Esophagus squamous epithelium (tissue), 5 donors: ENCODE measurements at regions not wholly inside any gene's neighbourhood (a gene's known extent, or its start where the extent isn't known, plus 50 kb on each side); places are given as distances from the start of the nearest gene placed in this dataset.

ENCODE experiments used
- DNase-seq: peaks from one replicate; lab custom pipeline; 2025; lab: John Stamatoyannopoulos, UW
- H3K27ac ChIP-seq, 4 donors: fragments of 200-600 bp; sonication (generic); one replicate each; pipeline ENCODE4 v1.5.1; 2016 to 2019; ENCODE audit warnings: mild to moderate bottlenecking in 1 of 4
- H3K27me3 ChIP-seq, 4 donors: fragments of 200-600 bp; sonication (generic); 1 replicate in 3 of 4; 2 replicates in 1 of 4; pipeline versions ENCODE4 v1.5.1 to v1.6.0; 2017 to 2021; ENCODE audit warnings: antibody characterized with exemption in 1 of 4
- H3K36me3 ChIP-seq, 3 donors: fragments of 200-600 bp; sonication (generic); one replicate each; pipeline ENCODE4 v1.5.1; 2016 to 2019
- H3K4me1 ChIP-seq, 3 donors: fragments of 200-600 bp; sonication (generic); one replicate each; pipeline ENCODE4 v1.5.1; 2017 to 2019
- H3K4me3 ChIP-seq, 4 donors: fragments of 200-600 bp; sonication (generic); 1 replicate in 3 of 4; 2 replicates in 1 of 4; pipeline ENCODE4 v1.5.1; 2016 to 2019; ENCODE audit warnings: mild to moderate bottlenecking in 2 of 4, moderate library complexity in 1 of 4
- H3K9me3 ChIP-seq, 3 donors: fragments of 200-600 bp; sonication (generic); one replicate each; pipeline ENCODE4 v1.5.1; 2016 to 2019
- CTCF ChIP-seq, 6 experiments: fragments of 450-650 bp in 4 of 6; fragments of 200-600 bp in 2 of 6; sonication (generic) in 2 of 6; IDR thresholded peaks; one replicate each; pipeline ENCODE4 v1.5.1; 2016 to 2019; ENCODE audit warnings: antibody characterized with exemption in 6 of 6, mild to moderate bottlenecking in 4 of 6, moderate library complexity in 4 of 6
- POLR2A ChIP-seq, 4 donors: fragments of 450-650 bp; IDR thresholded peaks; one replicate each; pipeline ENCODE4 v1.6.1; 2017; ENCODE audit warnings: antibody characterized with exemption in 4 of 4, mild to moderate bottlenecking in 4 of 4, moderate library complexity in 3 of 4
- WGBS, 2 donors: methylation state at CpG; one replicate each; pipeline ENCODE4 v1.1.5; 2018; 5-methylcytosine and 5-hydroxymethylcytosine counted together
- intact Hi-C: fragments of 100-400 bp; cut with DNase I; formaldehyde crosslinking; loops from one replicate; pipeline ENCODE4 v1.15.0; 2022
- donor health status: DM: yes; HTN: yes; CAD: no.

DNA sequence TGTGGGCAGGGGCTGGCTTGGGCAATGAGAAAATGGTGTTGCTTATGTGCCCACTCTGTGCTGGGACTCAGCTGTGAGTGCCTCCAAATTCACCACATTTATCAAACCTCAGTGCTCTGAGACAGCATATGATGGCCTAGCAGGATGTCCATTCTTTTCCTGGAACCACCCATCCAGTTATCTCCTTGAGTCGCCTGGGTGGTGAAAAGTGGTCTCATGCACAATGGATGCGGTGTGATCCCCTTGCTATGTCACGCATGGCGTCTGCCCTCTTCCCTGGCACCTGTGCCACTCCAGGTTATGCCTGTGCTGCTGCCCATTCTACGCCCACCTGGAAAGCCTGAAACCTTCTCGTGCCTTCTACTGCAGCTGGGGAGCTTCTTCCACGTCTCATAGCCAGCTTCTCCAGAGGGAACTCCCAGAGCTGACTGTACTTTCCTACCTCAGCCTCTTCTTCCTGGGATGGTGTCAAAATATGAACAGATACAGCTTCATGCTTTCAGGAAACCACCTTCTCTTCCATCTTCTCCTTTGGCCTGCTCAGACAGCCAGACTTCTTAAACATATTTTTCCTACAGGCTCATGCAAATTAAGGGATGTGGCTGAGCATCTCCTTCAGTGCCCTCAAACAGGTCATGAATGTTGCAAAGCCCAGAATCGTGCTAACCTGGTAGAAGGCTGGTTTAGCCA, 147.3 kb downstream of the PFKFB3 start:
- intact Hi-C loops, result no loop called here
- no peak overlapping the region for H3K27ac ChIP-seq
- no peak overlapping the region for H3K4me3 ChIP-seq
- H3K36me3 ChIP-seq, result no peaks in the 10 kb centered on the region
- 85 to 87% methylated on average over 7 to 8 of the region's 8 CpGs for WGBS, 2 donors
- no peaks in the 10 kb centered on the region for H3K27me3 ChIP-seq
- no peak for DNase-seq
- TF ChIP-seq POLR2A (IDR thresholded peaks at IDR 0.05), result no peak
- no peak for TF ChIP-seq CTCF (IDR thresholded peaks at IDR 0.05)
- H3K9me3 ChIP-seq, result no peaks in the 10 kb centered on the region
- peaks cover 0 to 21% (median 5%) of the 10 kb centered on the region in 3 donors for H3K4me1 ChIP-seq

DNA sequence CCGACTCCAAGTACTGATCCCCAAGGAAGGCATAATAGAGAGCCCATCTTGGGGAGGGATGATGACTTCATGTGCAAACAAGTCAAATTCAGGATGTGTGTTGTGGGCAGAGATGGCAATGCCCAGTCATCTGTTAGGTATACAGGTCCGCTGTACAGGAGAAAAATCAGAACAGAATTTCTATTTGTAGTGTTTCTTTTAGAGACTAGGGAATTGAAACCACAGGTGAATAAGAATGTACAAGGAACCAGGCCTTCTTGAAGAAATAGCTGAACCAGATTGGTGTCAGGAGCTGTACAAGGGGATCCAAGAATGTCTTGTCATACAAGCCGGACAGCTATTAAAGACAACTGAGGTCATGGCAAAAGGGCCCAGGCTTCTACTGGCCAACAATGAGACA, 147.9 kb downstream of the PFKFB3 start:
- Histone ChIP-seq H3K36me3 (no peaks in the 10 kb centered on the region), H3K4me3 (no peak overlapping the region), H3K9me3 (peaks cover 0 to 5% (median 0%) of the 10 kb centered on the region in 3 donors), H3K27ac (no peak overlapping the region), H3K27me3 (no peaks in the 10 kb centered on the region), H3K4me1 (peaks cover 0 to 21% (median 5%) of the 10 kb centered on the region in 3 donors)
- TF ChIP-seq POLR2A (IDR thresholded peaks at IDR 0.05), result no peak
- no peak for TF ChIP-seq CTCF (IDR thresholded peaks at IDR 0.05)
- whole genome bisulfite sequencing, 2 donors, result 86 to 90% methylated on average over 3 of the region's 3 CpGs
- no peak for DNase-seq
- intact Hi-C loops, result no loop called here

DNA sequence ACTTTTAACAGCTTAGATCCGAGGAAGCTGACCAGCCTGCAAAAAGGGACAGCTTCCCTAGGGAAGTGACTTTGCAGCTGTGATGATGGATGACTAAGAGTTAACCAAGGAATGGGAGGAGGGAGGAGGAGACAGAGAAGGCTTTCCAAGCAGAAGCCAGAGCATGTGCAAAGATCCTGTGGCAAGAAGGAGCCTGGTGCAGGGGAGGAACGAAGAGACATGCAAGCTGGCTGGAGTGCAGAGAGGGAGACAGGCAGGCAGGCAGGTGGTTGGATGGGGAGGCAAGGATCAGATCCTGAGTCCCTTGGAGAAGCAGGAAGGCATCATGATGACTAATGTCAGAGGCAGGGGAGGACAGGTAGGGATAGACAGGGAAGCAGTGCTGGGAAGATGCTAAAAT, 148.8 kb downstream of the PFKFB3 start:
- TF ChIP-seq CTCF (IDR thresholded peaks at IDR 0.05) (no peak), POLR2A (IDR thresholded peaks at IDR 0.05) (no peak)
- H3K4me1 ChIP-seq, result peaks cover 0 to 21% (median 5%) of the 10 kb centered on the region in 3 donors
- H3K36me3 ChIP-seq, result no peaks in the 10 kb centered on the region
- no peak overlapping the region for H3K27ac ChIP-seq
- 60 to 78% methylated on average over 2 of the region's 2 CpGs for WGBS, 2 donors
- intact Hi-C loops, result no loop called here
- H3K9me3 ChIP-seq, result peaks cover 0 to 7% (median 5%) of the 10 kb centered on the region in 3 donors
- no peak for DNase-seq
- no peaks in the 10 kb centered on the region for H3K27me3 ChIP-seq
- H3K4me3 ChIP-seq, result no peak overlapping the region

- WGBS, 2 donors, result 65 to 91% methylated on average over 1 of the region's 1 CpG
- Histone ChIP-seq H3K4me1 (peaks cover 0 to 1% (median 0%) of the 10 kb centered on the region in 3 donors), H3K9me3 (peaks cover 0 to 10% (median 7%) of the 10 kb centered on the region in 3 donors), H3K36me3 (no peaks in the 10 kb centered on the region), H3K27me3 (no peaks in the 10 kb centered on the region), H3K4me3 (no peak overlapping the region), H3K27ac (no peak overlapping the region)
- no peak for DNase-seq
- intact Hi-C loops, result no loop called here
- no peak for TF ChIP-seq POLR2A (IDR thresholded peaks at IDR 0.05)
- TF ChIP-seq CTCF (IDR thresholded peaks at IDR 0.05), result no peak
Measured at GRCh38 chr10:6353526-6353925, 150.8 kb downstream of the PFKFB3 start.

DNA sequence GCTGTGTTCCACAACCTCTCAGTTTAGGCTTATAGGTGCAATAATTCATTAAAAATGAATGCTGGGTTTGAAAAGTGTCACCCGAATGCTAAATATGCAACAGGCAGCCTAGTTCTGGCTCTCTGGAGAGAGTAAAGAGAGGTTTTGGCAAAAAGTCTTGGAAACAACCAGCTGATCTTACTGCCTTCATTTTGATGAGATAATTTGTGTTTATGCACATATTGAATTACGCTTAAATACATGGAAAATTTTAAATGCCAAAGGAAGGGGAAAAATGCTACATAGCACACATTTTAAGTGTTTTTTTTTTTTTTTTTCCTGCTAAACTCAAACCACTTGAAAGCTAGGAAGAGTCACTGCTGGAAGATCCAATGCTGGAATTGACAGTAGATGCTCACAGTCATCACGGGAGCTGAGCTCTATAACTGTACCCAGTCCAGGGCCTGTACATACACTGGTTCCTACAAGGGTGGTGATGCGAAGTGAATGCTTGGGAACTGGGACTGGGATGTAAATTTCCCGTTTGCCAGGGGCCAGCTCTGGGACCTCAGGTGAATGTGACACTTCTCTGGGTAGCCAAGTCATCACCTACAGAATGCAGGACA, 151.5 kb downstream of the PFKFB3 start:
- Histone ChIP-seq H3K27ac (no peak overlapping the region), H3K4me3 (no peak overlapping the region), H3K9me3 (peaks cover 0 to 10% (median 7%) of the 10 kb centered on the region in 3 donors), H3K36me3 (no peaks in the 10 kb centered on the region), H3K4me1 (no peaks in the 10 kb centered on the region), H3K27me3 (no peaks in the 10 kb centered on the region)
- intact Hi-C loops, result no loop called here
- TF ChIP-seq CTCF (IDR thresholded peaks at IDR 0.05) (no peak), POLR2A (IDR thresholded peaks at IDR 0.05) (no peak)
- DNase-seq, result no peak
- WGBS, 2 donors, result 85 to 86% methylated on average over 5 of the region's 5 CpGs
